ENCODE measurements at regions not wholly inside any gene's neighbourhood (a gene's known extent, or its start where the extent isn't known, plus 50 kb on each side); places are given as distances from the start of the nearest gene placed in this dataset.

DNA sequence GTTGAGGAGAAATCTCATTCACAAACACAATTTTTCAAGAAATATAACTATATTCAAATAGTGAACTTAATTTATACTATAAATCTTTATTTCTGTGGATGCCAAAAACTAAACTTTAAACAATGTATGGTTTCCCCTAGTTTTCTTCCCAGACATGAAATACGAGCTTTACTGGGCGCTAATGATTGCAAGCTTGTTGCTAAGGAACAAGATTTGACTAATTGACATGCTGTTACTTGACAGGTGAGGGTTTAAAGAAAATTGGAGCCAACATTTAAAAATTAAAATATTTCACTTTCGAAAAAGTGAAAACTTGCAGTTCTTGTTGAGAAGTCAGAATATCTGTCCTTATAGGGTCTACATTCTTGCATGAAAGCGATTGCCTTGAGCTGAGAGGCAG, 381.0 kb downstream of the MEIS1 start:
- no peak for DNase-seq
- Histone ChIP-seq H3K4me1 (no peaks in the 10 kb centered on the region), H3K36me3 (no peaks in the 10 kb centered on the region), H3K27ac (no peak overlapping the region), H3K27me3 (no peaks in the 10 kb centered on the region), H3K9me3 (no peaks in the 10 kb centered on the region), H3K4me3 (no peak overlapping the region)
- intact Hi-C loops (cut with DNase I), result no loop called here
- 48 to 64% methylated on average over 4 of the region's 4 CpGs for WGBS, 2 donors
- no peak for TF ChIP-seq POLR2A (IDR thresholded peaks at IDR 0.05)
- TF ChIP-seq, protein P1, sequence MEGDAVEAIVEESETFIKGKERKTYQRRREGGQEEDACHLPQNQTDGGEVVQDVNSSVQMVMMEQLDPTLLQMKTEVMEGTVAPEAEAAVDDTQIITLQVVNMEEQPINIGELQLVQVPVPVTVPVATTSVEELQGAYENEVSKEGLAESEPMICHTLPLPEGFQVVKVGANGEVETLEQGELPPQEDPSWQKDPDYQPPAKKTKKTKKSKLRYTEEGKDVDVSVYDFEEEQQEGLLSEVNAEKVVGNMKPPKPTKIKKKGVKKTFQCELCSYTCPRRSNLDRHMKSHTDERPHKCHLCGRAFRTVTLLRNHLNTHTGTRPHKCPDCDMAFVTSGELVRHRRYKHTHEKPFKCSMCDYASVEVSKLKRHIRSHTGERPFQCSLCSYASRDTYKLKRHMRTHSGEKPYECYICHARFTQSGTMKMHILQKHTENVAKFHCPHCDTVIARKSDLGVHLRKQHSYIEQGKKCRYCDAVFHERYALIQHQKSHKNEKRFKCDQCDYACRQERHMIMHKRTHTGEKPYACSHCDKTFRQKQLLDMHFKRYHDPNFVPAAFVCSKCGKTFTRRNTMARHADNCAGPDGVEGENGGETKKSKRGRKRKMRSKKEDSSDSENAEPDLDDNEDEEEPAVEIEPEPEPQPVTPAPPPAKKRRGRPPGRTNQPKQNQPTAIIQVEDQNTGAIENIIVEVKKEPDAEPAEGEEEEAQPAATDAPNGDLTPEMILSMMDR (IDR thresholded peaks at IDR 0.05), result no peak

DNA sequence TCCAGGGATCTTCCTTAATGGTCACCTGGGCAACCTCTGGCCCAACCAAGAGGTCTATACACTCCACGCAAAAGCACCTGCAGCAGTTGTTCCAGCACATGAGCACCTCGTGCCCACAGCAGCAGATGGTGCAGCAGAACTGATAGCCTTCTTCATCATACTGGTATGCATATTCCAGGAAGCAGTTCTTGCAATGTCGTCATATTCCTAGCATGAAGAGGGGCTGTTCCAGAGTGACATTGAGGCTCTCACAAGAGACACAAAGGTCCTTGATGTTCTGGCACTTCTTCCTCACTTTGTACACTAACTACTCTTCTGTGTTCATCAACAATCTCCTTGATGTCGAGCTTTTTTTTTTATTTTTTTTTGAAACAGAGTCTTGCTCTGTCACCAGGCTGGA, 386.2 kb downstream of the MEIS1 start:
- 82 to 94% methylated on average over 4 of the region's 4 CpGs for WGBS, 2 donors
- H3K4me3 ChIP-seq, result no peak overlapping the region

DNA sequence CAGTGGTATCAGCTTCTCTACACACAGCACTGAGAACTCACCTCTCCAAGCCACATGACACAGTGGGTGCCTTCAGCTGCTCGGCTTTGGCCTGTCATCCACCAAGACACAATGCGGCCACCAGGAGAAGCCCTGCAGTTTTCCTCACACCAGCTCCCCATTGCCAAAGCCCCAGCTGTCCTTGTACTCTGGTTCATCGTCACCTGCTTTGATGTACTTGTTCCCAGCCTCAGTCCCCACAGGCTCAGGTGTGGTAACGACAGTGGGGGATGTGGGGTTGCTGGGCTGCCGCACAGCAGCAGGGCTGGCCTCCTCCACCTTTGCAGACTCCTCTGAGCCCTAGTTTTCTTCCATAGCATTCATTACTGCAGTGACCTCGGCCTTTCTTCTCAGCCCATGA, 387.3 kb downstream of the MEIS1 start:
- Histone ChIP-seq H3K4me3 (no peak overlapping the region), H3K36me3 (no peaks in the 10 kb centered on the region), H3K4me1 (no peaks in the 10 kb centered on the region), H3K27me3 (no peaks in the 10 kb centered on the region), H3K27ac (no peak overlapping the region), H3K9me3 (no peaks in the 10 kb centered on the region)
- 70 to 71% methylated on average over 4 to 5 of the region's 6 CpGs for WGBS, 2 donors
- TF ChIP-seq POLR2A (IDR thresholded peaks at IDR 0.05), result no peak
- TF ChIP-seq, protein P1 (IDR thresholded peaks at IDR 0.05), result no peak
- intact Hi-C loops (cut with DNase I), result no loop called here
- no peak for DNase-seq

More for the DNA sequence above, 386.2 kb downstream of the MEIS1 start:
- DNase-seq, result no peak
- Histone ChIP-seq H3K9me3 (no peaks in the 10 kb centered on the region), H3K27ac (no peak overlapping the region), H3K27me3 (no peaks in the 10 kb centered on the region), H3K36me3 (no peaks in the 10 kb centered on the region), H3K4me1 (no peaks in the 10 kb centered on the region)
- intact Hi-C loops (cut with DNase I), result no loop called here
- TF ChIP-seq, protein P1 (IDR thresholded peaks at IDR 0.05), result no peak
- TF ChIP-seq POLR2A (IDR thresholded peaks at IDR 0.05), result no peak

GRCh38 chr2:66824926-66825325, 390.0 kb downstream of the MEIS1 start:
- WGBS, 2 donors, result 82% methylated on average over 3 of the region's 3 CpGs
- no peak overlapping the region for H3K27ac ChIP-seq
- no peaks in the 10 kb centered on the region for H3K27me3 ChIP-seq
- no peak for DNase-seq
- TF ChIP-seq POLR2A (IDR thresholded peaks at IDR 0.05), result no peak
- TF ChIP-seq, protein P1 (IDR thresholded peaks at IDR 0.05), result no peak
- no peaks in the 10 kb centered on the region for H3K9me3 ChIP-seq
- intact Hi-C loops (cut with DNase I), result no loop called here
- H3K36me3 ChIP-seq, result no peaks in the 10 kb centered on the region
- no peaks in the 10 kb centered on the region for H3K4me1 ChIP-seq
- H3K4me3 ChIP-seq, result no peak overlapping the region

GRCh38 chr2:66827851-66828250, 392.9 kb downstream of the MEIS1 start:
- intact Hi-C loops (cut with DNase I), result no loop called here
- peaks cover 0 to under 1% (median 0%) of the 10 kb centered on the region in 3 donors for H3K4me1 ChIP-seq
- no peak overlapping the region for H3K27ac ChIP-seq
- no peaks in the 10 kb centered on the region for H3K9me3 ChIP-seq
- DNase-seq, result no peak
- no peaks in the 10 kb centered on the region for H3K27me3 ChIP-seq
- 71 to 75% methylated on average over 4 of the region's 4 CpGs for WGBS, 2 donors
- no peaks in the 10 kb centered on the region for H3K36me3 ChIP-seq
- TF ChIP-seq, protein P1 (IDR thresholded peaks at IDR 0.05), result no peak
- no peak for TF ChIP-seq POLR2A (IDR thresholded peaks at IDR 0.05)
- no peak overlapping the region for H3K4me3 ChIP-seq

Measured in esophagus squamous epithelium (tissue), 5 donors.